Astrocyte (in vitro differentiated cells and primary cell): ENCODE measurements at regions not wholly inside any gene's neighbourhood (a gene's known extent, or its start where the extent isn't known, plus 50 kb on each side); places are given as distances from the start of the nearest gene placed in this dataset.

Experiments
- CTCF ChIP-seq: IDR thresholded peaks from 2 replicates; pipeline ENCODE4 v1.5.1; 2011; ENCODE audit warnings: low read depth, mild to moderate bottlenecking, inconsistent platforms, low read length, moderate library complexity; ENCODE audit not compliant: insufficient read depth
- EZH2 ChIP-seq: IDR thresholded peaks from 2 replicates; pipeline ENCODE4 v1.6.1; 2012; ENCODE audit warnings: mild to moderate bottlenecking, low read length, inconsistent platforms; ENCODE audit not compliant: insufficient read depth

DNA sequence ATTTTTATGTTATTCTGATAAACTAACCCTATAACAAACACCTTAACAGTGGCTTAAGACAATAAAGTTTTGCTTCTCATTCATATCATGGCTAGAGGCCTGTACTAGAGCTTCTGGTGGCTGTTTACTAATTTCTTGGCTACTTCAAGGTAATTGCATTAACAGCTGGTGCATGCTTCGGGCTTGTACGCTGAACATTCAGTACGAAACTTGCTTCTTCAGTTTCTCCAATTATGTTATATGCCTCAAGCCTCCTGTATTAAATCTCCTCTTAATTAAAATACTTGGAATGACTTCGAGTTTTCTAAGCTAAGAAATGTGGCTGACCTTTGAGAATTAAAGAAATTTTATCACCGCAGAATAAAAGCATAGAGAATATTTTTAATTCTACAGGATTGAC, 138.9 kb upstream of the TRAM1L1 start:
- no peak for TF ChIP-seq EZH2
- no peak for TF ChIP-seq CTCF
